Trophoblast cell (in vitro differentiated cells and primary cell): ENCODE measurements at regions not wholly inside any gene's neighbourhood (a gene's known extent, or its start where the extent isn't known, plus 50 kb on each side); places are given as distances from the start of the nearest gene placed in this dataset.

Experiments
- DNase-seq, 2 donors: peaks; one replicate each; pipeline ENCODE4 v3.0.0-alpha.2; 2016
- H2AFZ ChIP-seq: 2 replicates; pipeline ENCODE4 v1.6.1; 2013; ENCODE audit warnings: low read length, moderate library complexity, mild to moderate bottlenecking; ENCODE audit not compliant: insufficient read depth, poor library complexity
- H2AK5ac ChIP-seq: 2 replicates; pipeline ENCODE4 v1.6.1; 2013; ENCODE audit warnings: mild to moderate bottlenecking, low read length
- H2BK120ac ChIP-seq: 2 replicates; pipeline ENCODE4 v1.6.1; 2013; ENCODE audit warnings: low read length, mild to moderate bottlenecking, moderate library complexity; ENCODE audit not compliant: insufficient read depth, poor library complexity
- H2BK12ac ChIP-seq: 2 replicates; pipeline ENCODE4 v1.6.1; 2013; ENCODE audit warnings: mild to moderate bottlenecking, low read length, moderate library complexity
- H2BK5ac ChIP-seq: 2 replicates; pipeline ENCODE4 v1.6.1; 2013; ENCODE audit warnings: low read length, low read depth, moderate library complexity, mild to moderate bottlenecking; ENCODE audit not compliant: poor library complexity
- H3K14ac ChIP-seq: 2 replicates; pipeline ENCODE4 v1.6.1; 2013; ENCODE audit warnings: mild to moderate bottlenecking, low read length
- H3K18ac ChIP-seq: 2 replicates; pipeline ENCODE4 v1.6.1; 2013; ENCODE audit warnings: mild to moderate bottlenecking, low read length
- H3K23ac ChIP-seq: 2 replicates; pipeline ENCODE4 v1.6.1; 2013; ENCODE audit warnings: low read length
- H3K27ac ChIP-seq: 2 replicates; pipeline ENCODE4 v1.5.1; 2013; ENCODE audit warnings: low read depth, mild to moderate bottlenecking, inconsistent platforms, low read length, moderate library complexity
- H3K27me3 ChIP-seq: 2 replicates; pipeline ENCODE4 v1.6.1; 2013; ENCODE audit warnings: inconsistent platforms, mild to moderate bottlenecking, low read length, moderate library complexity; ENCODE audit not compliant: insufficient read depth
- H3K36me3 ChIP-seq, 2 experiments: 1 replicate in 1 of 2; 2 replicates in 1 of 2; pipeline ENCODE4 v1.6.1; 2013; ENCODE audit warnings: low read length in 2 of 2, mild to moderate bottlenecking in 2 of 2, moderate library complexity in 1 of 2; ENCODE audit not compliant: insufficient read depth in 2 of 2, control insufficient read depth in 1 of 2
- H3K4ac ChIP-seq: 2 replicates; pipeline ENCODE4 v1.6.1; 2013; ENCODE audit warnings: low read depth, mild to moderate bottlenecking, low read length, moderate library complexity
- H3K4me1 ChIP-seq, 2 experiments: 1 replicate in 1 of 2; 2 replicates in 1 of 2; pipeline ENCODE4 v1.6.1; 2013; ENCODE audit warnings: low read length in 2 of 2, mild to moderate bottlenecking in 2 of 2, moderate library complexity in 1 of 2; ENCODE audit not compliant: insufficient read depth in 2 of 2, control insufficient read depth in 1 of 2
- H3K4me2 ChIP-seq: 2 replicates; pipeline ENCODE4 v1.6.1; 2013; ENCODE audit warnings: inconsistent platforms, mild to moderate bottlenecking, low read length, moderate library complexity
- H3K4me3 ChIP-seq: 2 replicates; pipeline ENCODE4 v1.5.1; 2013; ENCODE audit warnings: mild to moderate bottlenecking, low read depth, low read length, inconsistent platforms
- H3K79me1 ChIP-seq: one replicate; pipeline ENCODE4 v1.6.1; 2013; ENCODE audit warnings: low read length
- H3K79me2 ChIP-seq: 2 replicates; pipeline ENCODE4 v1.6.1; 2013; ENCODE audit warnings: low read length, mild to moderate bottlenecking; ENCODE audit not compliant: control insufficient read depth, insufficient read depth, poor library complexity
- H3K9ac ChIP-seq: 2 replicates; pipeline ENCODE4 v1.6.1; 2013; ENCODE audit warnings: mild to moderate bottlenecking, low read length
- H3K9me3 ChIP-seq: 2 replicates; pipeline ENCODE4 v1.6.1; 2013; ENCODE audit warnings: low read depth, mild to moderate bottlenecking, control low read depth, inconsistent platforms, low read length; ENCODE audit not compliant: insufficient read depth
- H4K12ac ChIP-seq: 2 replicates; pipeline ENCODE4 v1.6.1; 2013; ENCODE audit warnings: low read depth, mild to moderate bottlenecking, low read length, moderate library complexity
- H4K8ac ChIP-seq: 2 replicates; pipeline ENCODE4 v1.6.1; 2013; ENCODE audit warnings: low read depth, mild to moderate bottlenecking, low read length, moderate library complexity
- H4K91ac ChIP-seq: one replicate; pipeline ENCODE4 v1.6.1; 2013; ENCODE audit warnings: low read depth, mild to moderate bottlenecking, low read length, moderate library complexity
- WGBS: extraction: QIAGEN DNeasy Blood & Tissue Kit; methylation state at CpG from one replicate; pipeline ENCODE4 v1.1.7; 2013; ENCODE audit warnings: missing lambda C conversion rate; ENCODE audit not compliant: insufficient read length, insufficient coverage; ENCODE audit errors: extremely low coverage; 5-methylcytosine and 5-hydroxymethylcytosine counted together

GRCh38 chr5:107766439-107766838 lies 95.7 kb upstream of the EFNA5 start:
- no peaks in the 10 kb centered on the region for H3K9me3 ChIP-seq
- H3K9ac ChIP-seq: no peak overlapping the region
- no peak overlapping the region for H2BK12ac ChIP-seq
- H3K4me1 ChIP-seq: peaks cover 0 to 1% of the 10 kb centered on the region in 2 experiments
- no peak overlapping the region for H3K4me3 ChIP-seq
- H3K14ac ChIP-seq: no peak overlapping the region
- no peaks in the 10 kb centered on the region for H3K36me3 ChIP-seq
- H2BK120ac ChIP-seq: no peak overlapping the region
- no CpG with 5 or more reads among the region's 5 CpGs for WGBS
- H3K27me3 ChIP-seq: no peaks in the 10 kb centered on the region
- no peak overlapping the region for H4K91ac ChIP-seq
- H3K27ac ChIP-seq: no peak overlapping the region
- no peak overlapping the region for H4K8ac ChIP-seq
- no peak overlapping the region for H3K18ac ChIP-seq
- no peak overlapping the region for H4K12ac ChIP-seq
- no peak overlapping the region for H3K4ac ChIP-seq
- H3K4me2 ChIP-seq: no peak overlapping the region
- H2BK5ac ChIP-seq: no peak overlapping the region
- no peak for DNase-seq
- H2AK5ac ChIP-seq: no peak overlapping the region
- no peak overlapping the region for H3K23ac ChIP-seq
- H2AFZ ChIP-seq: no peak overlapping the region
- no peaks in the 10 kb centered on the region for H3K79me2 ChIP-seq
- H3K79me1 ChIP-seq: no peaks in the 10 kb centered on the region

DNA sequence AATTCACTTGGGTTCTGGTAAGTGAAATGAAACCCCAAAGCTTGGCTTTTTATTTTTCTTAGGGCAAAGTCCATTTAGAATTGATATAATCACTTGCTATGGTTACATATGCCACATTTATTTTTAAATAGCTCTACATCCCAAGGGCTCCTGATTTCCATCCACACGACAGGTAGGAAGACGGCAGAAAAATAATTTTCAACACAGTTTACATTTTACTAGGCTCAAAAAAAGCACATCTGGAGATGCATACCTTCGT lies 95.0 kb upstream of the EFNA5 start:
- no peak overlapping the region for H4K8ac ChIP-seq
- WGBS: no CpG with 5 or more reads among the region's 3 CpGs

GRCh38 chr5:107764976-107765804 lies 94.5 kb upstream of the EFNA5 start:
- Histone ChIP-seq H3K36me3 (no peaks in the 10 kb centered on the region), H3K9me3 (no peaks in the 10 kb centered on the region), H3K27me3 (no peaks in the 10 kb centered on the region), H3K27ac (no peak overlapping the region), H3K4me1 (peaks cover 0 to 1% of the 10 kb centered on the region in 2 experiments), H4K12ac (no peak overlapping the region), H2AFZ (no peak overlapping the region), H3K18ac (no peak overlapping the region), H3K9ac (no peak overlapping the region), H3K4me3 (no peak overlapping the region), H2BK120ac (no peak overlapping the region), H3K4ac (no peak overlapping the region), H2BK12ac (no peak overlapping the region), H3K79me1 (no peaks in the 10 kb centered on the region), H2BK5ac (no peak overlapping the region), H3K4me2 (no peak overlapping the region), H3K23ac (no peak overlapping the region), H3K14ac (no peak overlapping the region), H2AK5ac (no peak overlapping the region), H4K8ac (no peak overlapping the region), H4K91ac (no peak overlapping the region), H3K79me2 (no peaks in the 10 kb centered on the region)
- no CpG with 5 or more reads among the region's 9 CpGs for WGBS
- no peak for DNase-seq

More for the DNA sequence above, 95.0 kb upstream of the EFNA5 start:
- Histone ChIP-seq H3K4me3 (no peak overlapping the region), H3K9ac (no peak overlapping the region), H3K14ac (no peak overlapping the region), H3K18ac (no peak overlapping the region), H3K4me1 (peaks cover 0 to 1% of the 10 kb centered on the region in 2 experiments), H3K9me3 (no peaks in the 10 kb centered on the region), H4K91ac (no peak overlapping the region), H3K27ac (no peak overlapping the region), H2AFZ (no peak overlapping the region), H3K79me2 (no peaks in the 10 kb centered on the region), H2BK120ac (no peak overlapping the region), H3K27me3 (no peaks in the 10 kb centered on the region), H3K4me2 (no peak overlapping the region), H4K12ac (no peak overlapping the region), H3K36me3 (no peaks in the 10 kb centered on the region), H2BK5ac (no peak overlapping the region), H3K79me1 (no peaks in the 10 kb centered on the region), H3K4ac (no peak overlapping the region), H2AK5ac (no peak overlapping the region), H2BK12ac (no peak overlapping the region), H3K23ac (no peak overlapping the region)
- no peak for DNase-seq

DNA sequence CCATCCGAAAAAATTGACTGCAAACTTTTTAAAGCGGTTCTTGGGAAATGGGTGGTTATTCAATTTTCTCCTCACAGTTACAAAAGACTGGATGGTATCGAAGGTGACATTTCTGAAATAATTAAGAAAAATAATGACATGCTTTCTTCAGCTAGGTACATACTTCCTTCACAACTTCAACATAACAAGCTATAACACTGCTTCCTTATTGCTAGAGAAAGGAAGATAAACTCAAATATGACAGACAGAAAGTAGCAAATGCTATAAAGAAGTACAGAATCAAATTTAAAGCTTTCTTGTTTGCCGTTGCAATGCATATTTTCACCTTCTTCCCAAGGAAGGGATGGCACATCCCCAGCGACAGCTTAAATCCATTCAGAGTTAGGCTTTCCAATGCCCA lies 93.5 kb upstream of the EFNA5 start:
- Histone ChIP-seq H4K8ac (no peak overlapping the region), H3K27ac (no peak overlapping the region), H2BK120ac (no peak overlapping the region), H3K9ac (no peak overlapping the region), H3K9me3 (no peaks in the 10 kb centered on the region), H4K91ac (no peak overlapping the region), H2AFZ (no peak overlapping the region), H3K4me3 (no peak overlapping the region), H4K12ac (no peak overlapping the region), H3K23ac (no peak overlapping the region), H3K79me1 (no peaks in the 10 kb centered on the region), H2AK5ac (no peak overlapping the region), H3K18ac (no peak overlapping the region), H3K4me1 (peaks cover 0 to 1% of the 10 kb centered on the region in 2 experiments), H3K14ac (no peak overlapping the region), H2BK12ac (no peak overlapping the region), H3K4me2 (no peak overlapping the region), H2BK5ac (no peak overlapping the region), H3K4ac (no peak overlapping the region), H3K79me2 (no peaks in the 10 kb centered on the region), H3K36me3 (no peaks in the 10 kb centered on the region), H3K27me3 (no peaks in the 10 kb centered on the region)
- no CpG with 5 or more reads among the region's 5 CpGs for WGBS
- DNase-seq: peak in 1 of 2 donors; percentile 2
